MM.1S (cell line): ENCODE measurements at regions not wholly inside any gene's neighbourhood (a gene's known extent, or its start where the extent isn't known, plus 50 kb on each side); places are given as distances from the start of the nearest gene placed in this dataset.

Experiments
- DNase-seq: peaks from one replicate; pipeline ENCODE4 v3.0.0-alpha.2; 2015
- H2AFZ ChIP-seq: fragments of 300-600 bp; sonication (generic); 2 replicates; pipeline ENCODE4 v1.6.0; 2016; ENCODE audit warnings: antibody characterized with exemption, low read length
- H3F3A ChIP-seq: fragments of 300-600 bp; sonication (generic); 2 replicates; pipeline ENCODE4 v1.6.1; 2016; ENCODE audit warnings: mild to moderate bottlenecking, antibody characterized with exemption, low read length, moderate library complexity, mixed read lengths; ENCODE audit not compliant: insufficient read depth
- H3K27ac ChIP-seq: fragments of 300-600 bp; sonication (generic); 2 replicates; pipeline ENCODE4 v1.5.1; 2016; ENCODE audit warnings: mild to moderate bottlenecking, low read length
- H3K27me3 ChIP-seq: fragments of 300-600 bp; sonication (generic); replicated peaks from 2 replicates; pipeline ENCODE4 v1.6.0; 2016; ENCODE audit warnings: low read length; ENCODE audit not compliant: insufficient read depth
- H3K36me3 ChIP-seq: fragments of 300-600 bp; sonication (generic); replicated peaks from 2 replicates; pipeline ENCODE4 v1.6.1; 2016; ENCODE audit warnings: mild to moderate bottlenecking, low read length, mixed read lengths; ENCODE audit not compliant: insufficient read depth
- H3K4me1 ChIP-seq: fragments of 300-600 bp; sonication (generic); 2 replicates; pipeline ENCODE4 v1.6.1; 2016; ENCODE audit warnings: low read length, mixed read lengths
- H3K4me2 ChIP-seq: fragments of 300-600 bp; sonication (generic); 2 replicates; pipeline ENCODE4 v1.6.0; 2016; ENCODE audit warnings: low read depth, low read length
- H3K4me3 ChIP-seq: fragments of 300-600 bp; sonication (generic); 2 replicates; pipeline ENCODE4 v1.5.1; 2016; ENCODE audit warnings: low read length, mixed read lengths
- H3K79me2 ChIP-seq: fragments of 300-600 bp; sonication (generic); 2 replicates; pipeline ENCODE4 v1.6.1; 2016; ENCODE audit warnings: mixed run types, low read length, mixed read lengths
- H3K9ac ChIP-seq: fragments of 300-600 bp; sonication (generic); 2 replicates; pipeline ENCODE4 v1.6.1; 2016; ENCODE audit warnings: low read length, mixed read lengths
- H3K9me2 ChIP-seq: fragments of 300-600 bp; sonication (generic); replicated peaks from 2 replicates; pipeline ENCODE4 v1.6.1; 2016; ENCODE audit warnings: mild to moderate bottlenecking, low read length, mixed read lengths; ENCODE audit not compliant: insufficient read depth
- H3K9me3 ChIP-seq: fragments of 300-600 bp; sonication (generic); replicated peaks from 2 replicates; pipeline ENCODE4 v1.6.1; 2016; ENCODE audit warnings: mild to moderate bottlenecking, low read length, mixed read lengths; ENCODE audit not compliant: insufficient read depth
- H4K20me1 ChIP-seq: fragments of 300-600 bp; sonication (generic); 2 replicates; pipeline ENCODE4 v1.6.1; 2016; ENCODE audit warnings: mild to moderate bottlenecking, low read length, moderate library complexity, mixed read lengths; ENCODE audit not compliant: insufficient read depth
- EZH2 ChIP-seq: fragments of 300-600 bp; sonication (generic); optimal IDR thresholded peaks from 2 replicates; pipeline ENCODE3; 2017; ENCODE audit warnings: low read depth, mild to moderate bottlenecking, antibody characterized with exemption, low read length, mixed read lengths
- EZH2phosphoT487 ChIP-seq: fragments of 300-600 bp; sonication (generic); IDR thresholded peaks from 2 replicates; pipeline ENCODE4 v1.6.1; 2018; ENCODE audit warnings: antibody characterized with exemption, low read length
- TF ChIP-seq, protein P1 (sequence below): fragments of 300-600 bp; sonication (generic); IDR thresholded peaks from 2 replicates; pipeline ENCODE4 v1.5.1; 2016; ENCODE audit warnings: antibody characterized with exemption, low read length, mixed read lengths

DNA sequence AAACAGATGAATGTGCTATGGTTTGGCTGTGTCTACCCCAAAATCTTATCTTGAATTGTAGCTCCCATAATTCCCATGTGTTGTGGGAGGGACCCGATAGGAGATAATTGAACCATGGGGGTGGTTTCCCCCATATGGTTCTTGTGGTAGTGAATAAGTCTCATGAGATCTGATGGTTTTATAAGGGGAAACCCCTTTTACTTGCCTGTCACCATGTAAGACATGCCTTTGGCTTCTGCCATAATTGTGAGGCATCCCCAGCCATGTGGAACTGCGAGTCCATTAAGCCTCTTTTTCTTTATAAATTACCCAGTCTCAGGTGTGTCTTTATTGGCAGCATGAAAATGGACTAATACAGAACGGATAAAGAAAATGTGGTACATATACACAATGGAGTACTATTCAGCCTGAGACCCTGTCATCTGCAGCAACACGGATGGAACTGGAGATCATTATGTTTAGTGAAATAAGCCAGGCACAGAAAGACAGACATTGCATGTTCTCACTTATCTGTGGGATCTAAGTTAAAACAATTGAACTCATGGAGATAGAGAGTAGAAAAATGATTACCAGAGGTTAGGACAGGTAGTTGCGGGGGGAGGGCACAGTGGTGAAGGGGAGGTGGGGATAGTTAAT lies 587.6 kb upstream of the NRP1 start:
- no peak overlapping the region for H3K4me2 ChIP-seq
- no peak overlapping the region for H2AFZ ChIP-seq
- no peak for DNase-seq

DNA sequence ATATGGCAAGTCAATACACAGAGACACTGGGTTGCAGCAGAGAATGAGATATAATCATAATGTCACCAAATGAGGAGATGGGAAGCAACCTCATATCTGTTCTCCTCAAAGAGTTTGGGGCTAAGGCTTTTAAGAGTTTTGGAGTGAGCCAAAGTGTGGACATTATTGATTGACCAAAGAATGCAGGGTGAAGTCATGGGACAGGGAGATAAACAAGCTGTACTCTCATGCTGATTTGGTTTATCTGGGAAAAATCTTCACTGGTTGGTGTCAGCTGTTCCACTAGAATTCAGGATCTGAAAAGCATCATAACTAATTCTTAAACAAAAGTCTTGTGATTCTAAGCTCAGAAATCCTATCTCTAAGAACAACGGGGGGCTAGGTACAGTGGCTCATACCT lies 585.9 kb upstream of the NRP1 start:
- H3K9ac ChIP-seq = no peak overlapping the region
- H2AFZ ChIP-seq = no peak overlapping the region
- DNase-seq = no peak
- H3K36me3 ChIP-seq = no peaks in the 10 kb centered on the region
- H3K4me3 ChIP-seq = no peak overlapping the region
- no peaks in the 10 kb centered on the region for H3K79me2 ChIP-seq
- no peak overlapping the region for H3K27ac ChIP-seq
- no peaks in the 10 kb centered on the region for H3K27me3 ChIP-seq
- TF ChIP-seq EZH2phosphoT487 (no peak), EZH2 (no peak)
- TF ChIP-seq, protein P1, sequence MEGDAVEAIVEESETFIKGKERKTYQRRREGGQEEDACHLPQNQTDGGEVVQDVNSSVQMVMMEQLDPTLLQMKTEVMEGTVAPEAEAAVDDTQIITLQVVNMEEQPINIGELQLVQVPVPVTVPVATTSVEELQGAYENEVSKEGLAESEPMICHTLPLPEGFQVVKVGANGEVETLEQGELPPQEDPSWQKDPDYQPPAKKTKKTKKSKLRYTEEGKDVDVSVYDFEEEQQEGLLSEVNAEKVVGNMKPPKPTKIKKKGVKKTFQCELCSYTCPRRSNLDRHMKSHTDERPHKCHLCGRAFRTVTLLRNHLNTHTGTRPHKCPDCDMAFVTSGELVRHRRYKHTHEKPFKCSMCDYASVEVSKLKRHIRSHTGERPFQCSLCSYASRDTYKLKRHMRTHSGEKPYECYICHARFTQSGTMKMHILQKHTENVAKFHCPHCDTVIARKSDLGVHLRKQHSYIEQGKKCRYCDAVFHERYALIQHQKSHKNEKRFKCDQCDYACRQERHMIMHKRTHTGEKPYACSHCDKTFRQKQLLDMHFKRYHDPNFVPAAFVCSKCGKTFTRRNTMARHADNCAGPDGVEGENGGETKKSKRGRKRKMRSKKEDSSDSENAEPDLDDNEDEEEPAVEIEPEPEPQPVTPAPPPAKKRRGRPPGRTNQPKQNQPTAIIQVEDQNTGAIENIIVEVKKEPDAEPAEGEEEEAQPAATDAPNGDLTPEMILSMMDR = no peak
- H3K4me2 ChIP-seq = no peak overlapping the region
- no peaks in the 10 kb centered on the region for H3F3A ChIP-seq
- H4K20me1 ChIP-seq = no peaks in the 10 kb centered on the region
- no peaks in the 10 kb centered on the region for H3K9me3 ChIP-seq
- H3K4me1 ChIP-seq = no peaks in the 10 kb centered on the region
- H3K9me2 ChIP-seq = no peaks in the 10 kb centered on the region

More for the DNA sequence above, 587.6 kb upstream of the NRP1 start:
- Histone ChIP-seq H3K9me3 (no peaks in the 10 kb centered on the region), H3K4me3 (no peak overlapping the region), H3K9ac (no peak overlapping the region), H3K79me2 (no peaks in the 10 kb centered on the region), H3F3A (no peaks in the 10 kb centered on the region), H3K27ac (no peak overlapping the region), H3K27me3 (no peaks in the 10 kb centered on the region), H3K4me1 (no peaks in the 10 kb centered on the region), H4K20me1 (no peaks in the 10 kb centered on the region), H3K36me3 (no peaks in the 10 kb centered on the region), H3K9me2 (no peaks in the 10 kb centered on the region)
- TF ChIP-seq EZH2 (no peak), EZH2phosphoT487 (no peak)
- TF ChIP-seq, protein P1 = no peak

DNA sequence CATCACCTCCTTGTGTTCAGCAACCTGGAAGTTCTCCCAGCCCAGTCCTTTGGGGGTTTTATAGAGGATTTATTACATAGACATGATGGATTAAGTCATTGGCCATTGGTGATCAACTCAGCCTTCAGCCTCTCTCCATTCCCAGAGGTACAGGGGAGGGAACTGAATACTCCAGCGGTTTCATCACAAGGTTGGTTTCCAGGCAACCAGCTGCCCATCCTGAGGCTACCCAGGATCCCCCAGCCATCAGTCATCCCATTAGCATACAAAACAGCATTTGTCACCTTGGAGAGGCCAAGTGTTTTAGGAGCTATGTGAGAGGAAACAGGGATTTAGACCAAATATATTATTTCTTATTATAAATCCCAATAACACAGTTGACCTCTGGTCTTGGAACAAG lies 584.8 kb upstream of the NRP1 start:
- Histone ChIP-seq H3K9me2 (no peaks in the 10 kb centered on the region), H3K4me2 (no peak overlapping the region), H3K4me1 (no peaks in the 10 kb centered on the region), H3K36me3 (no peaks in the 10 kb centered on the region), H3K79me2 (no peaks in the 10 kb centered on the region), H3K27me3 (no peaks in the 10 kb centered on the region), H3K9ac (no peak overlapping the region), H4K20me1 (no peaks in the 10 kb centered on the region), H3F3A (no peaks in the 10 kb centered on the region), H3K4me3 (no peak overlapping the region), H3K9me3 (no peaks in the 10 kb centered on the region), H3K27ac (no peak overlapping the region), H2AFZ (no peak overlapping the region)
- TF ChIP-seq EZH2phosphoT487 = no peak
- no peak for TF ChIP-seq EZH2
- TF ChIP-seq, protein P1 = no peak
- DNase-seq = no peak
